ENCODE measurements at regions not wholly inside any gene's neighbourhood (a gene's known extent, or its start where the extent isn't known, plus 50 kb on each side); places are given as distances from the start of the nearest gene placed in this dataset.

GRCh38 chr21:27298465-27298864 lies 331.6 kb upstream of the ADAMTS5 start:
- 60 to 63% methylated on average over 1 of the region's 1 CpG for WGBS, 2 experiments (ENCODE audit: low coverage in 1 of 2, low lambda C conversion rate in 2 of 2, missing lambda C conversion rate in 2 of 2)
- TF ChIP-seq EZH2 (IDR thresholded peaks at IDR 0.05; ENCODE audit: insufficient read depth, poor library complexity, severe bottlenecking) (no peak), EZH2phosphoT487 (IDR thresholded peaks at IDR 0.05; ENCODE audit: insufficient read depth, low read depth) (no peak)
- no peak for DNase-seq
- in situ Hi-C loops (cut with MboI): no loop called here
- peaks cover 10% of the 10 kb centered on the region; the same call in 1 of the 2 replicates for H3F3A ChIP-seq (ENCODE audit: insufficient read depth)
- no peak overlapping the region for H3K9ac ChIP-seq
- no peaks in the 10 kb centered on the region for H4K20me1 ChIP-seq (ENCODE audit: insufficient read depth)
- H2AFZ ChIP-seq: no peak overlapping the region
- no peaks in the 10 kb centered on the region for H3K36me3 ChIP-seq (ENCODE audit: low read depth)
- no peaks in the 10 kb centered on the region for H3K9me2 ChIP-seq (ENCODE audit: insufficient read depth)
- H3K79me2 ChIP-seq (ENCODE audit: insufficient read depth): no peaks in the 10 kb centered on the region
- no peaks in the 10 kb centered on the region for H3K9me3 ChIP-seq (ENCODE audit: low read depth)
- H3K27me3 ChIP-seq (replicated peaks; ENCODE audit: insufficient read depth): no peaks in the 10 kb centered on the region
- no peak overlapping the region for H3K4me3 ChIP-seq
- peaks cover 16% of the 10 kb centered on the region for H3K4me1 ChIP-seq (ENCODE audit: insufficient read depth)
- H3K4me2 ChIP-seq (ENCODE audit: unreplicated experiment): no peak overlapping the region
- no peak overlapping the region for H3K27ac ChIP-seq

DNA sequence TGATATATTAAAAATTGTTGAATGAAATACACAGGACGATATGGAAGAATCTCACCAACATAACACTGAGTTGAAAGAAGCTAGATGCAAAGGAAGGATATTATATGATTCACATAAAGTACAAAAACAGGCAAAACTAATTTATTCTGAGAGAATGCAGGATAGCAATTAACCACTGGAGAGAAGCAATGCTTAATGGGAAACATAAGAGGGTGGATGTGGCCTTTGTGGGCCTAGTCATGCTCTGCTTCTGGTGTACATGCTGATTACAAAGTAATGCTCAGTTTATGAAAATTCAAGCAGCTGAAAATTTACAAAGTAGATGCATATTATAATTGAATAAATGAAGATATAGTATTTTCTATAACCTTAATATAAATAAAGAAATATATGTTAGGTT lies 326.4 kb upstream of the ADAMTS5 start:
- in situ Hi-C loops (cut with MboI): no loop called here

DNA sequence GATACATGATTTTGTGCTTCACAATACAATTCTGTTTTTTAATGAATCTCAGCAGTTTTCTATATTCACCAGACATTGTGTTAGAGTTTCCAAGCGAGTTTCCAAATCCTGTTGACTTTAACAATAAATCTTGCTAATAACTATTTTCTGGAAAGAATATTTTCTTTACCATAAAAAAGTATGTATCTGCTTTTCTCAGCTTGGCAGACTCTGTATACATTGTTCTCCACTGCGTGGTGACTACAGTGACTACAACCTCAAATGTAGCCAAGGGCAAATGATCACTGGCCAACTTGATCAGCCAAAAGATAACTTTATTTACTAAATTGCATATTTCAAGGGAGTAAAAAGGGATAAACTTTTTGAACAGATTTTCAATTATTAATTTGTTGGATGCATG lies 325.9 kb upstream of the ADAMTS5 start:
- no peak overlapping the region for H2AFZ ChIP-seq
- WGBS, 2 experiments (ENCODE audit: low coverage in 1 of 2, low lambda C conversion rate in 2 of 2, missing lambda C conversion rate in 2 of 2): 77 to 82% methylated on average over 2 of the region's 2 CpGs
- in situ Hi-C loops (cut with MboI): no loop called here
- DNase-seq: no peak
- no peak overlapping the region for H3K4me2 ChIP-seq (ENCODE audit: unreplicated experiment)
- no peak overlapping the region for H3K4me3 ChIP-seq
- H3K9ac ChIP-seq: no peak overlapping the region
- no peaks in the 10 kb centered on the region for H4K20me1 ChIP-seq (ENCODE audit: insufficient read depth)
- no peaks in the 10 kb centered on the region for H3K36me3 ChIP-seq (ENCODE audit: low read depth)
- peaks cover 16% of the 10 kb centered on the region; the same call in 1 of the 2 replicates for H3K4me1 ChIP-seq (ENCODE audit: insufficient read depth)
- H3K79me2 ChIP-seq (ENCODE audit: insufficient read depth): no peaks in the 10 kb centered on the region
- H3K27me3 ChIP-seq (replicated peaks; ENCODE audit: insufficient read depth): no peaks in the 10 kb centered on the region
- H3F3A ChIP-seq (ENCODE audit: insufficient read depth): no peaks in the 10 kb centered on the region
- no peaks in the 10 kb centered on the region for H3K9me2 ChIP-seq (ENCODE audit: insufficient read depth)
- TF ChIP-seq EZH2 (IDR thresholded peaks at IDR 0.05; ENCODE audit: insufficient read depth, poor library complexity, severe bottlenecking) (no peak), EZH2phosphoT487 (IDR thresholded peaks at IDR 0.05; ENCODE audit: insufficient read depth, low read depth) (no peak)
- no peak overlapping the region for H3K27ac ChIP-seq
- H3K9me3 ChIP-seq (ENCODE audit: low read depth): no peaks in the 10 kb centered on the region

More for the DNA sequence above, 326.4 kb upstream of the ADAMTS5 start:
- DNase-seq: no peak
- TF ChIP-seq EZH2 (IDR thresholded peaks at IDR 0.05; ENCODE audit: insufficient read depth, poor library complexity, severe bottlenecking) (no peak), EZH2phosphoT487 (IDR thresholded peaks at IDR 0.05; ENCODE audit: insufficient read depth, low read depth) (no peak)
- no peaks in the 10 kb centered on the region for H3K79me2 ChIP-seq (ENCODE audit: insufficient read depth)
- H4K20me1 ChIP-seq (ENCODE audit: insufficient read depth): no peaks in the 10 kb centered on the region
- H3K4me1 ChIP-seq (ENCODE audit: insufficient read depth): peaks cover 16% of the 10 kb centered on the region; the same call in 1 of the 2 replicates
- WGBS, 2 experiments (ENCODE audit: low coverage in 1 of 2, low lambda C conversion rate in 2 of 2, missing lambda C conversion rate in 2 of 2): 87 to 100% methylated on average over 1 of the region's 1 CpG
- no peak overlapping the region for H3K9ac ChIP-seq
- H3K4me2 ChIP-seq (ENCODE audit: unreplicated experiment): no peak overlapping the region
- H3K36me3 ChIP-seq (ENCODE audit: low read depth): no peaks in the 10 kb centered on the region
- no peak overlapping the region for H3K4me3 ChIP-seq
- H3F3A ChIP-seq (ENCODE audit: insufficient read depth): no peaks in the 10 kb centered on the region
- no peaks in the 10 kb centered on the region for H3K9me2 ChIP-seq (ENCODE audit: insufficient read depth)
- no peak overlapping the region for H3K27ac ChIP-seq
- H2AFZ ChIP-seq: no peak overlapping the region
- H3K27me3 ChIP-seq (replicated peaks; ENCODE audit: insufficient read depth): no peaks in the 10 kb centered on the region
- H3K9me3 ChIP-seq (ENCODE audit: low read depth): no peaks in the 10 kb centered on the region

DNA sequence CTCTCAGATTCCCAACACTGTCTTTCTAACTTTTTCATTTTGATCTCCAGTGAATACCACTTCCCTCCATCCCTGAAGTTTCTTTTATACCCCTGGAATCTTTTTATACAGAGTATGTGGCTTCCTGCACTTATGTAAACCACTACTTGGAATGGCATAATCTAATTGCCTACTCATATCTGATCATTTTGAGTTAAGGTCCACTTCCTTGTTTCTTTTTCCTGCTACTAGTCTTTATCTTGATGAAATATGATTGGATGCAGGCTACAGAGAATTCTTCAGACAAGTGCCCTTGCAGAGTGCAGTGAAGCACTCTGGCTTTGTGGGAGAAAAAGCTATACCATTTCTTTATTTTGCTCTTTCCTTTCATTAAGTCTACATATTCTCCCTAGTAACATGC lies 325.3 kb upstream of the ADAMTS5 start:
- in situ Hi-C loops (cut with MboI): no loop called here
- TF ChIP-seq EZH2phosphoT487 (IDR thresholded peaks at IDR 0.05; ENCODE audit: insufficient read depth, low read depth): no peak
- TF ChIP-seq EZH2 (IDR thresholded peaks at IDR 0.05; ENCODE audit: insufficient read depth, poor library complexity, severe bottlenecking): no peak
- H4K20me1 ChIP-seq (ENCODE audit: insufficient read depth): no peaks in the 10 kb centered on the region
- no peak overlapping the region for H3K4me3 ChIP-seq
- no peaks in the 10 kb centered on the region for H3K36me3 ChIP-seq (ENCODE audit: low read depth)
- H3K27me3 ChIP-seq (replicated peaks; ENCODE audit: insufficient read depth): no peaks in the 10 kb centered on the region
- no peak overlapping the region for H2AFZ ChIP-seq
- H3K27ac ChIP-seq: no peak overlapping the region
- no peak for DNase-seq
- no peaks in the 10 kb centered on the region for H3K9me3 ChIP-seq (ENCODE audit: low read depth)
- no peak overlapping the region for H3K4me2 ChIP-seq (ENCODE audit: unreplicated experiment)
- H3K4me1 ChIP-seq (ENCODE audit: insufficient read depth): peaks cover 16% of the 10 kb centered on the region; the same call in 1 of the 2 replicates
- H3K9me2 ChIP-seq (ENCODE audit: insufficient read depth): no peaks in the 10 kb centered on the region
- H3F3A ChIP-seq (ENCODE audit: insufficient read depth): no peaks in the 10 kb centered on the region
- H3K9ac ChIP-seq: no peak overlapping the region
- H3K79me2 ChIP-seq (ENCODE audit: insufficient read depth): no peaks in the 10 kb centered on the region

DNA sequence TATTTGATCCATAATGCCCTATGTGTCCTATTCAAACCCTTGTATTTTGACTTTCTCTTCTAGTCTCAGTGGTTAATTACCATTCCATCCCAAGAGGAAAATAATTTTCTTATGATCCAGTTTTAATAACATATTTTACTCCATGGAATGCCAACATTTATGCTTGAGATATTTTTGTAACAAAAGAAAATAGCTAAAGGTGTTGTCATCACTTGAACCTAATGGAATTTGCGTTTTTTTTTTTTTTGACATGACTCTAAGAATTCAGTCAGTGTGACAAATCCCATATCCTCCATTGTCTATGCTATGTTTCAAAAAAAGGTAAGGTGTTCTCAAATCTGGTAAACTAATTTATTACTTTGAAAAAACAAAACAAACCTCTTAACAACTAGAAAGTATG lies 324.1 kb upstream of the ADAMTS5 start:
- no peaks in the 10 kb centered on the region for H3K27me3 ChIP-seq (replicated peaks; ENCODE audit: insufficient read depth)
- DNase-seq: no peak
- H3K9me3 ChIP-seq (ENCODE audit: low read depth): no peaks in the 10 kb centered on the region
- peaks cover 16% of the 10 kb centered on the region; the same call in 1 of the 2 replicates for H3K4me1 ChIP-seq (ENCODE audit: insufficient read depth)
- no peaks in the 10 kb centered on the region for H3K79me2 ChIP-seq (ENCODE audit: insufficient read depth)
- no peak for TF ChIP-seq EZH2 (IDR thresholded peaks at IDR 0.05; ENCODE audit: insufficient read depth, poor library complexity, severe bottlenecking)
- no peak for TF ChIP-seq EZH2phosphoT487 (IDR thresholded peaks at IDR 0.05; ENCODE audit: insufficient read depth, low read depth)
- H3K4me3 ChIP-seq: no peak overlapping the region
- H3K36me3 ChIP-seq (ENCODE audit: low read depth): no peaks in the 10 kb centered on the region
- H3F3A ChIP-seq (ENCODE audit: insufficient read depth): no peaks in the 10 kb centered on the region
- H2AFZ ChIP-seq: no peak overlapping the region
- no peak overlapping the region for H3K4me2 ChIP-seq (ENCODE audit: unreplicated experiment)
- H3K27ac ChIP-seq: no peak overlapping the region
- H4K20me1 ChIP-seq (ENCODE audit: insufficient read depth): no peaks in the 10 kb centered on the region
- WGBS, 2 experiments (ENCODE audit: low coverage in 1 of 2, low lambda C conversion rate in 2 of 2, missing lambda C conversion rate in 2 of 2): 83 to 85% methylated on average over 1 of the region's 1 CpG
- H3K9me2 ChIP-seq (ENCODE audit: insufficient read depth): no peaks in the 10 kb centered on the region
- H3K9ac ChIP-seq: no peak overlapping the region
- in situ Hi-C loops (cut with MboI): no loop called here

Data from GM23248 (cell line).